Liver (tissue), 3 donors: ENCODE measurements at regions not wholly inside any gene's neighbourhood (a gene's known extent, or its start where the extent isn't known, plus 50 kb on each side); places are given as distances from the start of the nearest gene placed in this dataset.

Experiments
- RAD21 ChIP-seq, 2 donors: IDR thresholded peaks; 2 replicates each; pipeline ENCODE4 v1.6.1; 2016; ENCODE audit warnings: antibody characterized with exemption in 2 of 2, mild to moderate bottlenecking in 2 of 2
- YY1 ChIP-seq: IDR thresholded peaks from 2 replicates; pipeline ENCODE4 v1.6.1; 2016; ENCODE audit warnings: antibody characterized with exemption, mild to moderate bottlenecking
- TF ChIP-seq, protein P1 (sequence below): fragments of 150-350 bp; IDR thresholded peaks from 2 replicates; pipeline ENCODE4 v1.5.1; 2017; ENCODE audit warnings: improper control_type of control experiment, low read depth, low read length; ENCODE audit not compliant: missing input control
- donor health status: healthy.
- donor health status: healthy.

DNA sequence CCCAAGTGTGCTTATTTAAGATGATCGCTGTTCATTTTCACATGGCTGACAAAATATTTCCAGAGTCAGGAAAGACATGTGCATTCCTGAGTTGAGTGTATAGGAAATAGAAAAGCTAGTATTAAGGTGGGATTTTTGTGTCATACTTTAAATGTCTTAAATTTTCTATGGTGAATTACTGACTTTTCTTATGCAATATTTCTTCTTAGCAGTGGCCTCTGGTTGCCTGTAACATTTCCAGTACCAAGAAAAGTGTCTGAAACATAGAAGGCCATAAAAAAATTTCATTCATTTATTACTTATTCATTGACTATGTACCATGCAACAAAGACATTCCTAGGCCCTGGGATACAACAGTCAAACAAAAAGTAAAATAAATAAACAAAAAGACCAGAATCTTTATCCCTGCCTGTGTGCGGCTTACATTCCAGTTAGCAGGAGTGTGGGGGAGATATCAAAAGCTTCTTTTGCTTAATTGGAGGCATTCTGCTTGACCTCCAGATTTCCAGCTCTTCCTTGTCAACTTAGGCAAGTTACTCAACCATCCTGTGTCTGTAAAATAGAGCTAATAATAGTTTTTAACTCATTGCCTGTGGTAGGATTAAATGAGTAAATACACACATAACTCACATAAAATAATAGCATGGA lies 216.3 kb upstream of the FLRT2 start:
- TF ChIP-seq, protein P1, sequence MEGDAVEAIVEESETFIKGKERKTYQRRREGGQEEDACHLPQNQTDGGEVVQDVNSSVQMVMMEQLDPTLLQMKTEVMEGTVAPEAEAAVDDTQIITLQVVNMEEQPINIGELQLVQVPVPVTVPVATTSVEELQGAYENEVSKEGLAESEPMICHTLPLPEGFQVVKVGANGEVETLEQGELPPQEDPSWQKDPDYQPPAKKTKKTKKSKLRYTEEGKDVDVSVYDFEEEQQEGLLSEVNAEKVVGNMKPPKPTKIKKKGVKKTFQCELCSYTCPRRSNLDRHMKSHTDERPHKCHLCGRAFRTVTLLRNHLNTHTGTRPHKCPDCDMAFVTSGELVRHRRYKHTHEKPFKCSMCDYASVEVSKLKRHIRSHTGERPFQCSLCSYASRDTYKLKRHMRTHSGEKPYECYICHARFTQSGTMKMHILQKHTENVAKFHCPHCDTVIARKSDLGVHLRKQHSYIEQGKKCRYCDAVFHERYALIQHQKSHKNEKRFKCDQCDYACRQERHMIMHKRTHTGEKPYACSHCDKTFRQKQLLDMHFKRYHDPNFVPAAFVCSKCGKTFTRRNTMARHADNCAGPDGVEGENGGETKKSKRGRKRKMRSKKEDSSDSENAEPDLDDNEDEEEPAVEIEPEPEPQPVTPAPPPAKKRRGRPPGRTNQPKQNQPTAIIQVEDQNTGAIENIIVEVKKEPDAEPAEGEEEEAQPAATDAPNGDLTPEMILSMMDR = no peak
- TF ChIP-seq YY1 = no peak
- no peak for TF ChIP-seq RAD21 (IDR thresholded peaks at IDR 0.05)
